Renal cortical epithelial cell (primary cell): ENCODE measurements at regions not wholly inside any gene's neighbourhood (a gene's known extent, or its start where the extent isn't known, plus 50 kb on each side); places are given as distances from the start of the nearest gene placed in this dataset.
"Not testable (repeated sequence)": the region's sequence is repeated elsewhere in the genome, so short reads cannot be mapped to it uniquely, and the experiment has no call there.

ENCODE experiments used
- DNase-seq: peaks from one replicate; pipeline ENCODE4 v3.0.0-alpha.2; 2011; ENCODE audit warnings: low read depth

DNA sequence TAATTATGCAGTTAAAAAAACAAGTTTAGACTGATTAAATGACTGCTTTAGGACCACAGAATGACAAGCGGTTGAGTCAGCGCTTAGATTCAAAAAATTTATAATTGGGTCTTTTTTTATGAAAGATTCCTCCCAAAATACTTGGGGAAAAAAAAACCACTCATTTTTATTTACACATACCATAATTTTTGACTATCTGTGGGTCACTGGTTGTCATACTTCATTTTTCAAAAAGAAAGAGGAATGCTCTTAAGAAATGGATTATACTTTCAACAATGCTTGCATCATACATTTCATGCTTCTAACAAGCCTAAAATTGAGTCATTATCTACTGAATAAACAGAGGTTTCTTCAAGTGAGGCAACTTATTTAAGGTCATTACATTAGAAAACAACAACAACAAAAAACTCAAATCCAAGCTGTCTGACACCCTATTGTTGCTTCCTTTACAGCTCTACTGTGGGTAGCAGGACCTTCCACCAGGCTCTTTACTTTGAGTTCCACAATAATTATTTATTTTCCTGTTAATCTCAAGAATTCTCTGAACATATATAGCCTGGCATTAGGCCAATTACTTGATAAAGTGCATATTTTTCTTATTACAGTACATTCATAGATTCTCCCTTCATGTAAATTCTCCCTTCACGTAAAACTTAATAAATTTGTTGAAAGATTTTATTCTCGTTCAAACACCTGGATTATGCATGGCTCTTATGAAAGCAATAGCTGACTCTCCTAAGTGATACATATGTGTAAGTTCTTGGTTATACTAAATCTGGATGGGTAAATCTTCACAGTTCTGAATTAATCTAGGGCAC is 445.5 kb downstream of the PCDH10 start:
- peak; percentile 41 for DNase-seq

DNA sequence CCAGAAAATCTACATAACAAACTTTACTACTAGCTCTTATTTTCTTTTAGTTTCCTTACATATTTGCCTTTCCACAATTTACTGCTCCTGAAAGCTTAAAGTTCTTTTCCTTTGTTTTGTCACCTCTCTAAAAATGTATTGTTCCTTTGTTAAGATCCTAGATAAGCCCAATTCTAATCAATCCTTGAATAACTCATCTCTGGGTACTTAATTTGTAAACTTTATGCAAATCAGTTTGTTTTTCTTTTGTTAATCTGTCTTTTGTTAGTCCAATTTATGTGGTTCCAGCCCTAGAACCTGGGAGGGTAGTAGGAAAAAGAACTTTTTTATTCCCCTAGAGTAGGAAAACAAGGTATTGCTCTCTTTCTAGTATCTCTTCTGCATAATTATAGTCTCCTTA is 444.7 kb downstream of the PCDH10 start:
- DNase-seq = no peak

DNA sequence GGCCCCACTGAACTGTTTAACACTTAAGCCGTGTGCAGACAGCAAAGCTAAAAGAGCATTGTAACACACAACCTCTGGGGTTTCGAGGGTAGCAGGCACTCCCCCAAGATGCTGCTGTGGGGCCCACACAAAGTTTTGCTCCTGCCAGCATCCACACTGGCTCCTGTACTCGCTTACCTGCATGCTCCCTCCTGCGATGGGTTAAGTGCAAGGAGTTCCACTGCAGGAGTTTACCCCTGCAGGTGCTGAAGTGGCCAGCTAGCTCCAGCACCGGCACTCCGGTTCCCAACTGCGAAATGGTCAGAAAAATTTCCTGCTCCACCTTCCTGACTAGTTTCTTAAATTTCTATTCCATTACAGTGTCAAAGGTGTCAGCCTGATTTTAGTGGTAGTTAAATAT is 443.5 kb downstream of the PCDH10 start:
- DNase-seq = no peak

DNA sequence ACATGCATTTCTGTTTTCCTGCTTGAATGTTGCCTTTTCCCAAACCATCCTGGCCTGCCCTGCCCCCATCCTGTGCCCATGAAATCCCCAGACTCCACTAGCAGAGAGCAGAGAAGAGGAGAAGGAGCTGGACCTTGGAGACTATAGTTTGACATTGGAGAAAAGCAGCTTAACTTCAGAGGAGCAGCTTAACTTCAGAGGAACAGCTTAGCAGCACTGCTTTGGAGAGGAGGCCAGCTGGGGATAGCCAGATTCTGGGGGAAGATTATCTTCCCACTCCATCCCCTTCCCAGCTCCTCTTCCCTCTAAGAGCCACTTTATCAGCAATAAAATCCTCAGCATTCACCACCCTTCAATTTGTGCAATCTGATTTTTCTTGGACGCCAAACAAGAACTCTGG is 443.0 kb downstream of the PCDH10 start:
- DNase-seq = no peak

DNA sequence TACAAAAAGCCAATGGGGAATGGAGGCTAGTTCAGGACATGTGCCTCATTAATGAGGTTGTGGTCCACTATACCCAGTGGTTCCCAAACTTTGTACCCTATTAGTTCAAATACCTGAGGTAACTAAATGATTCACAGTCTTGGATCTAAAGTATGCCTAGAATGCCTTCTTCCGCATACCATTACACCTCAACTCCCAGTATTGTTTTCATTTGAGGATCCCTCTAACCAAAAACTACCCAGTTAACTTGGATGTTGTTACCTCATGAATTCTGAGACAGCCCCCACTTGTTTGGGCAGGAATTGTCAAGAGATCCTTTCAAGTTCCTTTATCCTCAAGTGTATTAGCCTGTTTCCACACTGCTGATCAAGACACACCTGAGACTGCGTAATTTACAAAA is 439.2 kb downstream of the PCDH10 start:
- DNase-seq = peak; percentile 53

DNA sequence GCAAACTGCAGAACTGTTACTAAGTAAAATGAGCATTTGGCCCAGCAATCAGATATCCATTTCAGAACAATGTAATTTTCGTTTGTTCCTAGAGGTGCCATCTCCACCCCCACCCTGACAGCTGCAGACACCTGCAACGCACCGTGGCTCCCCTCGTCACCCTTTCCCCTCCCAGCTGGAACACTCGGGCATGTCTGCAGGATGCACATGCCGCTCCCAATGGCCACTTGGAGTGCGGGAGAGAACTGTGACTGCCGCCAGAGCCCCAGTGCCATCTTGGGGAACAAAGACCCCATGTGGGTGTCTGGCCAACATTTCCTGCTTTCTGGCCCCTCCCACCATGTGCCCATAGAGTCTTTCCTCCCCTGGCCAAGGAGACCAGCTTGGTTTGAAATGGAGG is 436.2 kb downstream of the PCDH10 start:
- DNase-seq = no peak

DNA sequence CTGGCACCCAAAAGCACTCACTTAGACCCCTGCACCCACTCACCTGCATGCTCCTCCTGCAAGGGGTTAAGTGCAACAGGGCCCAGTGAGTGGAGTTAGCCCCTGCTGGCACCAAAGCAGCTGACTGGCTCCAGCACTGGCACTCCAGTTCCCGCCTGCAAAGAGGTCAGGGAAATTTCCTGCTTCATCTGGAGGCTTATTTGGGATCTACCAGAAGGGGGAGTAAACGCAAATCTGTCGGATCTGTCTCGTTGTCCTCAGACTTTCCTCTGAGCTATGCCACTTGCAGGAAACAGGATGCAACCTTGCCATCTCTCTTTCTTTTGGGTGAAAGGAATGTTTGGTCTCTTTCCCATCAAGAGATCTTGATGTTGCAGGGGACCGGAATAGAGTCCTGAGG is 435.6 kb downstream of the PCDH10 start:
- no peak for DNase-seq

DNA sequence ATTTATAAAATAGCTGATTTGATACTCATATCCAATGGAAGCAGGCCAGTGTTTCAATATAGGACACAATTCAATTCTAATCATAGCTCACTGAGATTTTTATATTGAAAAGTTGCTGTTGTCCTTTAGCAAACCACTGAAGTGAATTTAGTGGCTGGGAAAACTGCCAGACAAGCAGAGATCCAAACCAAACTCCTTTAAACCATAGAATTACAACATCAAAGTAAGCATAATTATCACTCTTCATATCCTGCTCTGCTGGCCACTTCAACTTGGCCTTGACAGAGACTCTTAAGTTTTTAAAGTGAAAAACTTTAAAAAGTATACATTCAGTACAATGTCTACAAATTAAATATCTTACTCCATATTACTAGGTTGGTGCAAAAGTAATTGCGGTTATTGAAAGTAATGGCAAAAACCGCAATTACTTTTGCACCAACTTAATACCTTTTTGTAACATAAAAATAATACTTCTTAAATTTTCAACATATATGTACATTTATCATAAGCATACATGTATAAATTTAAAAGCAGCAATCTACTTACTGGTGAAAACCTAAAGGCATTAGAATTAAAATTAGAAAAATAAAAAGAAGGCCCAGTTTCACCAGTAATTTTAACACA is 433.0 kb downstream of the PCDH10 start:
- peak; percentile 54 for DNase-seq

DNA sequence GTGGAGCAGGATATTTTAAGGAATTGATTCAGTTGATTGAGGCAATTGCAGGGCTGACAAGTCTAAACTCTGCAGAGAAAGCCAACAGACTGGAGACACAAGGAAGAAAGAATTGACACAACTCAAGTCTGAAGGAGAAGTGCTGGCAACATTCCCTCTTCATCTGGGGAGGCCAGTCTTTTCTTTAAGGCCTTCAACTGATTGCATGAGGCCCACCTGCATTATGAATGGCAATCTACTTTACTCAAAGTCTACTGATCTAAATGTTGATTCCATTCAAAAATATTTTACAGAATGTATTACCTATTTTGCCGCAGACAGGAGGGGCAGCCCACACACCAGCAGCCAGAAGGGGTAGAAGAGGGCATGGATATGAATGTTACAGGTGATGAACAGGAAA is 425.2 kb downstream of the PCDH10 start:
- DNase-seq = no peak

DNA sequence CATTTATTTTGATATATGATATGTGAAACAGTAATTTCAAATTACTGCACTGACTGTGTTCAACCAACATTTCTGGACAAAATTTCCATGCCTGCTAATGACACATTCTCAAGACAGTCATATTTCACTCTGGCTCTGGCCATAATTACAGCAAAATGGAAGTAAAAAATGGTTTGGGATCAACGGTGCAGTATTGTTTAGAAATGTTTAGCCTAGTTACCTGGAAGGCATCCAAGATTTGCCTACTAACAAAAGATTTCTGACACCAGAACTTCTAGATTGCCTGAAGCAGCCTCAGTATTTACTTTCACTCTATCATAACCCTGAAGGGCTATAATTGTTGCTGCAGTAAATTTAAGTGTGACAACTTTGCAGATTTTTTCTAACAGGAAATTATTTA is 416.3 kb downstream of the PCDH10 start:
- DNase-seq = peak; percentile 60

DNA sequence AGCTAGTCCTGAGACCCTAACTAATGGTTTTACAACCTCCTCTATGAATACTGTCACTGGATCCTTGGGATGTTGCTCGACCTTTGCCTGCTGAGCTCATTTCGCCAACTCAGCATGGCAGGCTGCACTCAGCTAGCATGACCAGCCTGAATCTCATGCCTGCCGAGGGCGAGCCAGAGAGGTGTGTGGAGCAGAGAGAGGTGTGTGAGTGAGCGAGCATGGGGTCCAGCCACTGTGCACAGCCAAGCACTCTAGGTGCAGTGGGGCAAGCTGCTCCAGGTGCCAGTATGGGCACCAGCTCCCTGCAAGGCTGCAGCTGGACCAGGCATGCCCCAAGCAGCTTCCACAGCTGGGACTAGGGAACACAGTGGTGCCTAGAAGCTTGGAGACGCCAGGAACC is 410.9 kb downstream of the PCDH10 start:
- DNase-seq = no peak

DNA sequence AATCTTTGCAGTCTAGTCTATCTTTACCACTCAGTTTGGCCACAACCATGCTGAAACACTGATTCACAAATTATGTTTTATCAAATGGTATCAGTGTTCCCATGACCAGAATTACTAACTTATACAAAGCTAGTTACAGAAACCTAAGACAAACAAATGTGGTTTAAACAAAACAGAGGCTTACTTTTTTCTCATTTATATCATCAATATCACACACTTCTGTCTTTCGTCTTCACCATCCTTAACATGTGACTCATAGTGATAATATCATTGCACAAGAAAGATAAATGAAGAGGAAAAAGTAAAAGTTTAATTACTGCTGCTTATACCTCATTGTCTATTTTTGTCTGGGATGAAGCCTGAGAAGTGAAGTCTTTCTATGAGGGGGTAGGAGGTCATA is 406.6 kb downstream of the PCDH10 start:
- DNase-seq = no peak

DNA sequence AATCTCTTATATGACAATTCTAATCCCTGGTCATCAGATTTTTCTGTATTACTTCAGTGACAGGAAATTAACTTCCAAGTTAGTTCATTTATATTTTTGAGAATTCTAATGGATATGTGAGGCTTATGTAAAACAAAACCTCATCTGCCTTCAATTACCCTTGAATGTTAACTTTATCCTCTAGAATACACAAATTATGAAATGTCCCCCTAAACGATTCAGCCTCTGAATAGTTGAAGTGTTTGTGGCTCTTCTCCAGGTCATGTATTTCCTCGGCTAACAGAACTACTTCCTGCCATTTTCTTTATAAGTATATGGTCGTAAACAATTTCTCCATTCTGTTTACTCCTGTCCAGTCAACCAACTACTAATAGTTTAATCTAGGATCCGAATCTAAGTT is 401.3 kb downstream of the PCDH10 start:
- no peak for DNase-seq

DNA sequence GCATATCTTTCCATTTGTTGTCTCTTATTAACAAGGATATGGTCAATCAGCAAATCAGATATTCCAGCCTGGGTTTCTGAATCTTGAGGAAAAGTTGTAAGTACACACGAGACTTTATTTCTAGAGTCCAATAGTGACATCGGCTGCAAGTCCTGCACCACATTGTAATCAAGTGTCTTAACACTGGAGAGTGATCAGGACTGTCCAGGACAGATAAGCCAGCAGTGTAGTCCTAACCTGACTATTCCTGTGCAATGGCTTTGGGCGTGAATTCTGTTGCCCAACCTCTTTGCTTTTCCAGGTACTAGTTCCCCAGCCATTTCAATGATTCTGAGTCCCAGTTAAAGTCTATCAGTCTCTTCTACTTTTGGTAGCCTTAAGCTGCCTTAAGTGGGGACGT is 395.0 kb downstream of the PCDH10 start:
- DNase-seq = no peak

DNA sequence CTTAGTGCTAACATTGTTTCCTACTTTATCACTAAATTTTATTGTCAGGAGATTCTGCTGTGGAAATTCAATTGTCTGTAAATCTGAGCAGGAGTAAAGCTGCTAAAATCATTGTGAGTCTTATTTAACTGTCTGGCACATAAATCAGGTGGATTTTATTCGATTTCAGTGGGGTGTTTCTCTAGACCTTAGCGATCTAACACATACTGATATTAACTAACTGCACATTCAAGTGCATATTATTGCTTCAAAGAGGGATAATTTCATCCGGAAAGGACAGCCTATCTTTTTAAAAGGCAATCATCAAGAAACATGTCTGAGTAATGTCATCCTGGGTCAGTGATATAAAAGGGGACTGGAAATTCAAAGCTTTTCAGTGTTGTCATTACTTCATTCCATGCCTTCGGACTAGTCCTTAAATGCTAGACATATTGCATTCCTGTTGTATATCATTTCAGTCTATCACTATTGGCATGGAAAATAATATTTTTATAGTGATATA is 388.7 kb downstream of the PCDH10 start:
- DNase-seq = no peak

DNA sequence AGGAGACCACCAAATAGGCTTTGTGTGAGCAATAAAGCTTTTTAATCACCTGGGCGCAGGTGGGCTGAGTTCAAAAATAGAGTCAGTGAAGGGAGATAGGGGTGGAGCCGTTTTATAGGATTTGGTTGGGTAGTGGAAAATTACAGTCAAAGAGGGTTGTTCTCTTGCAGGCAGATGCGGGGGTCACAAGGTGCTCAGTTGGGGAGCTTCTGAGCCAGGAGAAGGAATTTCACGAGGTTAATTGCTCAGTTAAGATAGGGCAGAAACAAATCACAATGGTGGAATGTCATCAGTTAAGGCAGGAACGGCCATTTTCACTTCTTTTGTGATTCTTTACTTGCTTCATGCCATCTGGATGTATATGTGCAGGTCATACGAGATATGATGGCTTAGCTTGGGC is 385.1 kb downstream of the PCDH10 start:
- DNase-seq = not testable (repeated sequence)

DNA sequence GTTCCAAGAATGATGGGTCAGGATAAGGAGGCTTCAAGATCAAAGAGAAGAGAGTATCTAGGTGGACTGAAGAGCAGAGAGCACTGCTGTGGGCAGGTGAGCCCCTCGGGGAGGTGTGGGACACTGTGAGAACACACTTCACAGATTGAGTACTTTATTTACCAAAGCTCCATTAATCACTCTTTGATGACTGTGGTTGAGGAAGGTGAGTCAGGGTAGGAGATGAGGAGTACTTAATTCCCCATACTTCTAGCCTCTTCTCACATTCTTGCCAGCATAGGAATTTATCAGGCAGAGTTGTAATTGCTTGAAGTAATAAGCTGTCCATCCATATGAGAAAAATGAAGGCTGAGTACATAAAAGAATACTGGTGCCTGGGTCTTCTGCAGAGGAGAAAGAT is 375.3 kb downstream of the PCDH10 start:
- DNase-seq = peak; percentile 11

DNA sequence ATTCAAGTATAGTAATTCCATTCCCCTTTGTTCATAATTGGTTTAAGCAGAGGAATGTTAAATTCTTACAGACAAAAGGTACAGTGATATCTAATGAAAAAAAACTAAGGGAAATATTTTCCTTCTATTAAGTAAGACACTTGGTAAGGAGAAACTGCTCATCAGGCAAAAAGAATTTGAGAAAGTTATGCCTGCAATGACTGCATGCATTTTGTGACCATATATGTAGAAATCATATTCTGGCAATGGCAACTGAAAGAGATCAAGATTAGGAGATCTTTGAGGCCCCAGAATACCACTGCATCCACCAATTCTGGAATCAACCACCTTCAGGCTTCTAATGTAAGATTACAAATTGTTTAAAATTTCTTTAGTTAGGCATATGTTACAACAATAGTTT is 364.8 kb downstream of the PCDH10 start:
- DNase-seq = no peak

DNA sequence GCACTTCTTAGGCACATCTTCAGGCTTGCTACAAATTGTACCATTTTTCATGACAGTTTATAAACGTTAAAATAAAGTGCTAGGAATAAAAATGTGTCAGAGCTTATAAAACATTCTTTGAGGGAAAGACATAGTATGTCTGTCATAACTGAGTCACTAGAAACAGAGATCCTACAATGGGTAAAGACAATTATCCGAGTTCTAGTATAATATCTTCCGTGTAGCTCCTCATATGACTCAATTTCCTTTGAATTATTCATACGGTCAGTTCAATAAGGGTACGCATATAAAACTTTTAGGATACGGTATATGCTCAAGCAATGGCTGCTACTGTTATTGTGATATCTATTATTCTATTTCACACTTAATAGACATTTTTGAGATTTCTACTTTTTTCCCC is 349.1 kb downstream of the PCDH10 start:
- DNase-seq = no peak

DNA sequence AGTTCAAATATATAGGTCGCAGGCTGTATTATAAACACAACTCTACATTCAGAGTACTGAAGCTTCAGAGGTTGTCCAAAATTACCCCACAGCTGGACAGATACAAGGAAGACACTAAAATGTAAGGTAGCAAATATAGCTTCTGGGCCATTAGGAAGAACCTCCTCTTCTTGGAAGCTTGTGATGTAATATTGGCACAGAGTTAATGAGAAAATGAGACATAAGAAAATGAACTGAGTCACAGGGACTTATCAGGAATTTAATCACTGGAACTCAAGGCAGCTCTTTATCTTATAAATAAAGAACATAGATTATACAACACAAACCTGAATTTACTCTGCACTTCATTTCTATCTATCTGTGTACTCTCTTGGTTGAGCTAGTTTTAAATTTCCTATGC is 344.7 kb downstream of the PCDH10 start:
- DNase-seq = no peak

DNA sequence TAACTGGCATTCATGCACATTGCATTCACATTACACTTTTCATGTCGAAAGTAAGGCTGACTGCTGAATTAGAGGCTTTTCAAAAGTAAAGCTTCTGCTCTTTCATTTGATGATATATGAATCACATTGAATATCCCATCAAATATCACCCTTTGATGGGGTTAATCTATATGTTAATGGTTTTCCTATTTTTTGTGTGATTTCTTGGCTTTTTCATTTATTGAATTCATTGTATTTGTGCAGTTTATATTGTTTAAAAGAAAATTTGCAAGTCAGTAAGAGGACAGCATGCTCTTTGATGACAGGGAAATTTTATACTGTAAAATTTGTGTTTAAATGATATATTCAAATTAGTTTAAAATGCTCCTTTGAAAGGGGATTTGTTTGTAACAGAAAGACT is 344.1 kb downstream of the PCDH10 start:
- DNase-seq = no peak

DNA sequence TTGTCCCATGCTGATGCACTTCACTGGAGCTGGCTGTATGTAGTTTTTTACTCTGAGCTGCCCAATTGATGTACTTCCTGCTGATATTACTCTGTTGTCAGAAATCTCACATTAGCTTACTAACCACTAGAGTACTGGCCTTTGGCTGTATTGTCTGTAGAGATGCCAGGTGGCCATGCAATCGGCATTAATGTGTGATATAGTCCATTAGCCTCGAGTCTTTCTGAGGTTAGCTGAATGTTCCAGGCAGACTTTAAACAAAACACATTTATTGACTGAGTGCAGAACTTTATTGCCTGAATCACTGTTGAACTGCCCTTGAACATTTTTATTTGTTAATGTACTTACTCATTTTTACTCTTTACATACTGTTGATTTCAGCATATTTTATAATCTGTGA is 335.2 kb downstream of the PCDH10 start:
- DNase-seq = peak; percentile 76

DNA sequence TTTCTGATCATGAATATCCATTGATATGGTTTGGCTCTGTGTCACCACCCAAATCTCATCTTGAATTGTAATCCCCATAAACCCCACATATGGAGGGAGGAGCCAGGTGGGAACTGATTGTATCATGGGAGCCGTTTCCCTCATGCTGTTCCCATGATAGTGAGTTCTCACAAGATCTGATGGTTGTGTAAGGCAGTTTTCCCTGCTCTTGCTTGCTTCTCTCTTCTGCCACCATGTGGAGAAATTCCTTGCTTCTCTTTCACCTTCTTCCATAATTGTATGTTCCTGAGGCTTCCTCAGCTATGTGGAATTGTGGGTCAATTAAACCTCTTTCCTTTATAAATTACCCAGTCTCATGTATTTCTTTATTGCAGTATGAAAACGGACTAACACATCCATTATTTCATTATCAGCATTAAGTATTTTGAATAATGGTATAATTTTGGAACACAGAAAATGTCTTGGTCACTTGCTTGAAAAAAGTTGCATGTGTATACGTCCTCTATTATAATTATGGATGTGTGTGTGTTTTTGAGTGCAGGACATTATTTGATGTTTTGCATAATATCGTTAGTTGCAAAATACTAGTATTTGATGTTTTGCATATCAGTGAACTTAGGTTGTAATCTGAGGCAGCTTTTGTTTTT is 334.6 kb downstream of the PCDH10 start:
- DNase-seq = peak; percentile 60
